Globus pallidus (tissue), 1 donor: ENCODE measurements at regions not wholly inside any gene's neighbourhood (a gene's known extent, or its start where the extent isn't known, plus 50 kb on each side); places are given as distances from the start of the nearest gene placed in this dataset.

Experiments used
- DNase-seq: peaks from one replicate; pipeline ENCODE4 v3.0.0-alpha.2; 2015; ENCODE audit warnings: low spot score

DNA sequence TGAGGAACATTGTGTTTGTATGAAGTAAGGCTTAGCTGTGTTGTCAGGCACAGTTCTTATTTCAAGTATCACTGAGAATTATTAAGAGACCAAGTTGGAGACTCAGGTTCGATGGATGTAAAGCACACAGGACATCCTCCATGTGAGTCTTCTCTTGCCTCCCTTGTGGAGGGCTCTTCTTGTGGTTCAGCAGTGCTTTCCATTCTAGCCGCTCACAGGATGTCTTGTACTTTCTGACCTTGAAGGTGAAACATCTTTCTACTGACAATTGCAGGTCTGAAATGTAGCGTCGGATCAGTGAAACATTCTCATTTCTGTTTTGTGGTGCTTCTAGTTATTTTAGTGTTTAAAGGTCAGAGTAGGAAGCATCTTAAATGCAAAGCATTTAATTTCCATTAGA lies 154.6 kb downstream of the HIPK3 start:
- DNase-seq = no peak

DNA sequence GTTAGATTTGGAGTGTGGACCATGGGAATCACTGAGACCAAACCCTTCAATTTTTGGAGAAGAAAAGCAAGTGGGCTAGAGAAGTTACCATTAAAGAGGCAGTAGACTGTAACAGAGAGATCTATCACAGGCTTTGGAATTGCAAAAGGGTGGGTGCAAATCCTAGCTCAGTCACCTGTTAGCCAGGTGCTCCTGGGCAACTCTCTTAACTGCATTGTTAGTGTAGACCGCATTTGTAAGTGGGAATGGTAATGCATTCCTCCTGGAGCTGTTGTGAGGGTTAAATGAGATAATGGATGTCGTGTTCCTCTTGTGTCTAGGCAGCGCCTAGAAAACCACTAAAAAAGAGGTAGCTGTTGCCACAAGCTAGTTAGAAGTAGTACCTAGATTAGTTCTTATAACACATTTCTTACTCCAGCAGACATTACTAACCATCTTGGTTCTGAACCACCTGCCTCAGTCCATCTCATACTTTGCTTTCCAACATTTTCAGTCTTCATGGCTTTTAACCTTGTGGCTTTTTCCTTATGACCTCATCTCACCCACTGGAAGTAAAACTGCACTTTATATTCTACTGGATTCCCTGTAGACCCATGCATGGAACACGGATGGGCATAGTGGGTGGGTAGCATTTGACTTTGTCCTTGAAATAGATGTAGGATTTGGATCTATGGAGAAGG lies 153.0 kb downstream of the HIPK3 start:
- DNase-seq = no peak
